HCT116 (cell line): ENCODE measurements at regions not wholly inside any gene's neighbourhood (a gene's known extent, or its start where the extent isn't known, plus 50 kb on each side); places are given as distances from the start of the nearest gene placed in this dataset.

Source experiments
- ATAC-seq: fragments of 200-7000 bp; cut with Tn5 transposase; 2 replicates; pipeline ENCODE4 v1.9.1; 2020; ENCODE audit warnings: mild to moderate bottlenecking, moderate library complexity
- BruUV-seq: library from RNA; stranded (reverse); fragments of 400-500 nt; replicated peaks from 2 replicates; lab custom pipeline; 2021; lab: Mats Ljungman, UMichigan
- CTCF ChIA-PET: fragments of 300-600 bp; sonication (Branson Sonifier 250); formaldehyde crosslinking; loops from one replicate; lab custom pipeline; 2021; ENCODE audit warnings: antibody characterized with exemption; lab: Charles Lee
- POLR2A ChIA-PET: fragments of 300-600, 350-600 bp; sonication (Branson Sonifier 250); formaldehyde crosslinking; loops from one replicate; lab custom pipeline; 2021; ENCODE audit warnings: antibody characterized with exemption; lab: Charles Lee
- RAD21 ChIA-PET, 2 experiments: fragments of 300-600 bp; sonication (Branson Sonifier 250); formaldehyde crosslinking; loops; one replicate each; lab custom pipeline; 2023; ENCODE audit warnings: low total read pairs in 2 of 2; ENCODE audit not compliant: uncharacterized antibody in 2 of 2, unreplicated experiment in 2 of 2, low non-redundant PET in 1 of 2; lab: Charles Lee
- DNase-seq: peaks from one replicate; pipeline ENCODE4 v3.0.0-alpha.2; 2010; ENCODE audit warnings: low read depth, low spot score
- H2AFZ ChIP-seq: fragments of 200-600 bp; shearing (Covaris generic), sonication (generic); 2 replicates; pipeline ENCODE4 v1.6.1; 2017; ENCODE audit warnings: low read depth, mixed run types, mixed read lengths, antibody characterized with exemption, low read length; ENCODE audit not compliant: poor library complexity, severe bottlenecking
- H3K27ac ChIP-seq: 2 replicates; pipeline ENCODE4 v1.5.1; 2012; ENCODE audit warnings: low read depth, low read length
- H3K27me3 ChIP-seq: fragments of 200-600 bp; sonication (generic); 2 replicates; pipeline ENCODE4 v1.6.1; 2016; ENCODE audit warnings: mixed run types, low read length, mixed read lengths; ENCODE audit not compliant: insufficient read depth
- H3K36me3 ChIP-seq, 2 experiments: fragments of 200-500 bp in 1 of 2; fragments of 200-600 bp in 1 of 2; sonication (Bioruptor generic) in 1 of 2; sonication (generic) in 1 of 2; 2 replicates each; pipeline versions ENCODE4 v1.5.1 to v1.6.1; 2014 to 2016; ENCODE audit warnings: low read length in 2 of 2, inconsistent platforms in 1 of 2, mixed read lengths in 1 of 2, mixed run types in 1 of 2; ENCODE audit not compliant: insufficient read depth in 2 of 2, control insufficient read depth in 1 of 2
- H3K4me1 ChIP-seq, 2 experiments: fragments of 200-600 bp in 1 of 2; sonication (generic) in 1 of 2; 2 replicates each; pipeline versions ENCODE4 v1.5.1 to v1.6.1; 2012 to 2017; ENCODE audit warnings: low read length in 2 of 2, inconsistent platforms in 1 of 2, mild to moderate bottlenecking in 1 of 2, mixed read lengths in 1 of 2, mixed run types in 1 of 2, moderate library complexity in 1 of 2; ENCODE audit not compliant: insufficient read depth in 2 of 2, control insufficient read depth in 1 of 2
- H3K4me2 ChIP-seq: fragments of 200-600 bp; sonication (generic); 2 replicates; pipeline ENCODE4 v1.6.1; 2017; ENCODE audit warnings: mixed run types, low read length, mixed read lengths
- H3K4me3 ChIP-seq, 2 experiments: fragments of 200-600 bp in 1 of 2; sonication (generic) in 1 of 2; replicated peaks in 1 of 2; 2 replicates each; pipeline ENCODE4 v1.5.1; 2011 to 2016; ENCODE audit warnings: low read length in 2 of 2, control low read depth in 1 of 2, low read depth in 1 of 2, mild to moderate bottlenecking in 1 of 2, mixed read lengths in 1 of 2, mixed run types in 1 of 2
- H3K79me2 ChIP-seq: fragments of 200-600 bp; sonication (generic); 2 replicates; pipeline ENCODE4 v1.6.1; 2017; ENCODE audit warnings: mild to moderate bottlenecking, mixed run types, low read length, moderate library complexity, mixed read lengths; ENCODE audit not compliant: insufficient read depth
- H3K9ac ChIP-seq: fragments of 200-600 bp; sonication (generic); 2 replicates; pipeline ENCODE4 v1.6.1; 2016; ENCODE audit warnings: low read length, mixed read lengths
- H3K9me2 ChIP-seq: fragments of 200-600 bp; sonication (generic), shearing (Covaris generic); 2 replicates; pipeline ENCODE4 v1.6.1; 2017; ENCODE audit warnings: mixed run types, mild to moderate bottlenecking, moderate library complexity; ENCODE audit not compliant: insufficient read depth
- H3K9me3 ChIP-seq, 2 experiments: fragments of 200-500 bp in 1 of 2; fragments of 200-600 bp in 1 of 2; sonication (Bioruptor generic) in 1 of 2; sonication (generic) in 1 of 2; 2 replicates each; pipeline ENCODE4 v1.6.1; 2014 to 2017; ENCODE audit warnings: low read length in 2 of 2, mixed read lengths in 2 of 2, inconsistent platforms in 1 of 2, low read depth in 1 of 2, mild to moderate bottlenecking in 1 of 2, mixed run types in 1 of 2, moderate library complexity in 1 of 2; ENCODE audit not compliant: control insufficient read depth in 1 of 2, insufficient read depth in 1 of 2
- H4K20me1 ChIP-seq: fragments of 200-600 bp; sonication (generic), shearing (Covaris generic); 2 replicates; pipeline ENCODE4 v1.6.1; 2017; ENCODE audit warnings: mixed run types, mild to moderate bottlenecking, moderate library complexity; ENCODE audit not compliant: insufficient read depth
- CBX3 ChIP-seq: IDR thresholded peaks from 2 replicates; pipeline ENCODE4 v1.6.1; 2012; ENCODE audit warnings: low read depth
- ELF1 ChIP-seq: IDR thresholded peaks from 2 replicates; pipeline ENCODE4 v1.6.1; 2012; ENCODE audit warnings: low read depth, borderline replicate concordance
- EZH2 ChIP-seq: fragments of 200-600 bp; sonication (generic); IDR thresholded peaks from 2 replicates; pipeline ENCODE4 v1.6.1; 2017; ENCODE audit warnings: antibody characterized with exemption, mixed run types
- EZH2phosphoT487 ChIP-seq: fragments of 200-600 bp; IDR thresholded peaks from 2 replicates; pipeline ENCODE4 v1.6.1; 2018; ENCODE audit warnings: antibody characterized with exemption, borderline replicate concordance
- JUND ChIP-seq: IDR thresholded peaks from 2 replicates; pipeline ENCODE4 v1.6.1; 2012
- POLR2A ChIP-seq: IDR thresholded peaks from 2 replicates; pipeline ENCODE4 v1.7.0; 2011; ENCODE audit warnings: borderline replicate concordance; ENCODE audit not compliant: insufficient read depth, insufficient read length; ENCODE audit errors: extremely low read depth
- POLR2AphosphoS5 ChIP-seq: IDR thresholded peaks from 2 replicates; pipeline ENCODE4 v1.6.1; 2011; ENCODE audit warnings: mild to moderate bottlenecking, low read depth, low read length, moderate library complexity
- RAD21 ChIP-seq: IDR thresholded peaks from 2 replicates; pipeline ENCODE4 v1.6.1; 2012; ENCODE audit warnings: low read depth, mild to moderate bottlenecking
- SIN3A ChIP-seq: IDR thresholded peaks from 2 replicates; pipeline ENCODE4 v1.6.1; 2012; ENCODE audit warnings: low read depth
- SP1 ChIP-seq: IDR thresholded peaks from 2 replicates; pipeline ENCODE4 v1.6.1; 2012; ENCODE audit warnings: low read depth
- TCF7L2 ChIP-seq: IDR thresholded peaks from 2 replicates; pipeline ENCODE4 v1.7.0; 2011; ENCODE audit warnings: borderline replicate concordance, inconsistent platforms; ENCODE audit not compliant: insufficient read depth, insufficient read length; ENCODE audit errors: extremely low read depth
- ZBTB33 ChIP-seq: IDR thresholded peaks from 2 replicates; pipeline ENCODE4 v1.6.1; 2011; ENCODE audit warnings: mild to moderate bottlenecking, low read length, moderate library complexity; ENCODE audit not compliant: insufficient replicate concordance; ENCODE audit errors: extremely low read depth
- ZFX ChIP-seq: fragments of 450-650 bp; IDR thresholded peaks from 2 replicates; pipeline ENCODE4 v1.6.1; 2017
- intact Hi-C: fragments of 100-400 bp; cut with micrococcal nuclease; formaldehyde crosslinking; loops from 2 replicates; pipeline ENCODE4 v1.10.0; 2022
- TF ChIP-seq, protein P1 (sequence below): IDR thresholded peaks from 2 replicates; pipeline ENCODE4 v1.6.1; 2012
- TF ChIP-seq, protein P2 (sequence below), 3 experiments: fragments of 200-600 bp in 1 of 3; sonication (generic) in 1 of 3; IDR thresholded peaks in 2 of 3; conservative IDR thresholded peaks in 1 of 3; 2 replicates each; pipeline ENCODE4 v1.5.1; 2012 to 2017; ENCODE audit warnings: low read depth in 2 of 3, low read length in 2 of 3, antibody characterized with exemption in 1 of 3, borderline replicate concordance in 1 of 3, control low read depth in 1 of 3, mild to moderate bottlenecking in 1 of 3, mixed read lengths in 1 of 3, mixed run types in 1 of 3, moderate library complexity in 1 of 3; ENCODE audit not compliant: insufficient read depth in 1 of 3

GRCh38 chr18:28804512-28805202, 627.7 kb upstream of the CDH2 start (continued):
- TF ChIP-seq ZBTB33 (no peak), CBX3 (no peak), POLR2A (no peak), SP1 (no peak)
- TF ChIP-seq, all 23 proteins: peak for 0

GRCh38 chr18:28802546-28802945, 625.6 kb upstream of the CDH2 start:
- intact Hi-C loops = no loop called here
- H3K27ac ChIP-seq = no peak overlapping the region
- H3K9ac ChIP-seq = no peak overlapping the region
- no peak overlapping the region for H2AFZ ChIP-seq
- H4K20me1 ChIP-seq = no peaks in the 10 kb centered on the region
- H3K79me2 ChIP-seq = no peaks in the 10 kb centered on the region
- H3K27me3 ChIP-seq = no peaks in the 10 kb centered on the region
- no peak for DNase-seq
- no peaks in the 10 kb centered on the region for H3K9me2 ChIP-seq
- RAD21 ChIA-PET = no interaction called here
- no peak overlapping the region for H3K4me3 ChIP-seq
- no peaks in the 10 kb centered on the region; a peak in 1 of 4 replicates for H3K9me3 ChIP-seq
- H3K36me3 ChIP-seq = no peaks in the 10 kb centered on the region
- no peak for ATAC-seq
- no peak overlapping the region for H3K4me2 ChIP-seq
- TF ChIP-seq RAD21 = no peak
- TF ChIP-seq, protein P1, sequence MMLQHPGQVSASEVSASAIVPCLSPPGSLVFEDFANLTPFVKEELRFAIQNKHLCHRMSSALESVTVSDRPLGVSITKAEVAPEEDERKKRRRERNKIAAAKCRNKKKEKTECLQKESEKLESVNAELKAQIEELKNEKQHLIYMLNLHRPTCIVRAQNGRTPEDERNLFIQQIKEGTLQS = no peak
- TF ChIP-seq ZFX = no peak
- TF ChIP-seq EZH2 = no peak
- TF ChIP-seq, protein P2, sequence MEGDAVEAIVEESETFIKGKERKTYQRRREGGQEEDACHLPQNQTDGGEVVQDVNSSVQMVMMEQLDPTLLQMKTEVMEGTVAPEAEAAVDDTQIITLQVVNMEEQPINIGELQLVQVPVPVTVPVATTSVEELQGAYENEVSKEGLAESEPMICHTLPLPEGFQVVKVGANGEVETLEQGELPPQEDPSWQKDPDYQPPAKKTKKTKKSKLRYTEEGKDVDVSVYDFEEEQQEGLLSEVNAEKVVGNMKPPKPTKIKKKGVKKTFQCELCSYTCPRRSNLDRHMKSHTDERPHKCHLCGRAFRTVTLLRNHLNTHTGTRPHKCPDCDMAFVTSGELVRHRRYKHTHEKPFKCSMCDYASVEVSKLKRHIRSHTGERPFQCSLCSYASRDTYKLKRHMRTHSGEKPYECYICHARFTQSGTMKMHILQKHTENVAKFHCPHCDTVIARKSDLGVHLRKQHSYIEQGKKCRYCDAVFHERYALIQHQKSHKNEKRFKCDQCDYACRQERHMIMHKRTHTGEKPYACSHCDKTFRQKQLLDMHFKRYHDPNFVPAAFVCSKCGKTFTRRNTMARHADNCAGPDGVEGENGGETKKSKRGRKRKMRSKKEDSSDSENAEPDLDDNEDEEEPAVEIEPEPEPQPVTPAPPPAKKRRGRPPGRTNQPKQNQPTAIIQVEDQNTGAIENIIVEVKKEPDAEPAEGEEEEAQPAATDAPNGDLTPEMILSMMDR (IDR thresholded peaks at IDR 0.05 in 2 of 3, conservative IDR thresholded peaks at IDR 0.05 in 1 of 3; ENCODE audit: borderline replicate concordance in 1 of 3, insufficient read depth in 1 of 3, low read depth in 2 of 3, low read length in 2 of 3) = no peak
- TF ChIP-seq EZH2phosphoT487 = no peak
- TF ChIP-seq SIN3A = no peak
- no peak for TF ChIP-seq TCF7L2
- TF ChIP-seq POLR2AphosphoS5 = no peak
- TF ChIP-seq SP1 = no peak
- TF ChIP-seq ELF1 = no peak
- no peak for TF ChIP-seq JUND
- no peaks in the 10 kb centered on the region for H3K4me1 ChIP-seq
- POLR2A ChIA-PET = no interaction called here
- CTCF ChIA-PET = no interaction called here
- BruUV-seq = no TSS peak
